ENCODE measurements at regions not wholly inside any gene's neighbourhood (a gene's known extent, or its start where the extent isn't known, plus 50 kb on each side); places are given as distances from the start of the nearest gene placed in this dataset.

GRCh38 chr4:175412746-175413145, 399.3 kb downstream of the GPM6A start:
- no peak overlapping the region for H3K18ac ChIP-seq (ENCODE audit: low read length)
- no peaks in the 10 kb centered on the region for H3K27me3 ChIP-seq (ENCODE audit: insufficient read depth, low read length, poor library complexity)
- H4K5ac ChIP-seq (ENCODE audit: low read length), result no peak overlapping the region
- no peak overlapping the region for H2BK5ac ChIP-seq (ENCODE audit: low read length)
- no peak overlapping the region for H2BK120ac ChIP-seq (ENCODE audit: low read depth, low read length)
- no peak overlapping the region for H3K23ac ChIP-seq (ENCODE audit: low read length)
- H3K27ac ChIP-seq (ENCODE audit: low read depth, low read length), result no peak overlapping the region
- H3K4me2 ChIP-seq (ENCODE audit: low read length), result no peak overlapping the region
- no peak overlapping the region for H3K9ac ChIP-seq (ENCODE audit: low read length)
- no peaks in the 10 kb centered on the region for H3K79me2 ChIP-seq (ENCODE audit: control insufficient read depth, insufficient read depth, low read length)
- no peak overlapping the region for H4K8ac ChIP-seq (ENCODE audit: low read depth, low read length)
- no peaks in the 10 kb centered on the region for H3K4me1 ChIP-seq (ENCODE audit: control insufficient read depth, low read depth, low read length)
- H2AK5ac ChIP-seq (ENCODE audit: low read length), result no peak overlapping the region
- H3K4me3 ChIP-seq (ENCODE audit: low read length), result no peak overlapping the region
- WGBS (ENCODE audit: extremely low coverage, insufficient coverage, low lambda C conversion rate), result no CpG with 5 or more reads among the region's 2 CpGs
- DNase-seq, result no peak
- H3K56ac ChIP-seq (ENCODE audit: low read length), result no peak overlapping the region
- H3K4ac ChIP-seq (ENCODE audit: low read depth, low read length), result no peak overlapping the region
- no peaks in the 10 kb centered on the region for H3K79me1 ChIP-seq (ENCODE audit: low read length)
- no peak overlapping the region for H2BK15ac ChIP-seq (replicated peaks; ENCODE audit: low read depth)
- H3K36me3 ChIP-seq (ENCODE audit: control insufficient read depth, insufficient read depth, low read length), result no peaks in the 10 kb centered on the region

GRCh38 chr4:175413561-175413960, 398.5 kb downstream of the GPM6A start:
- H3K56ac ChIP-seq (ENCODE audit: low read length), result no peak overlapping the region
- H3K36me3 ChIP-seq (ENCODE audit: control insufficient read depth, insufficient read depth, low read length), result no peaks in the 10 kb centered on the region
- H3K79me2 ChIP-seq (ENCODE audit: control insufficient read depth, insufficient read depth, low read length), result no peaks in the 10 kb centered on the region
- no peak overlapping the region for H4K8ac ChIP-seq (ENCODE audit: low read depth, low read length)
- H3K27me3 ChIP-seq (ENCODE audit: insufficient read depth, low read length, poor library complexity), result no peaks in the 10 kb centered on the region
- H3K4me1 ChIP-seq (ENCODE audit: control insufficient read depth, low read depth, low read length), result no peaks in the 10 kb centered on the region
- no peak for DNase-seq
- no peak overlapping the region for H4K5ac ChIP-seq (ENCODE audit: low read length)
- H3K4me3 ChIP-seq (ENCODE audit: low read length), result no peak overlapping the region
- no peak overlapping the region for H3K27ac ChIP-seq (ENCODE audit: low read depth, low read length)
- H3K23ac ChIP-seq (ENCODE audit: low read length), result no peak overlapping the region
- no peak overlapping the region for H3K9ac ChIP-seq (ENCODE audit: low read length)
- no peak overlapping the region for H2BK120ac ChIP-seq (ENCODE audit: low read depth, low read length)
- H2BK15ac ChIP-seq (replicated peaks; ENCODE audit: low read depth), result no peak overlapping the region
- no peak overlapping the region for H3K4me2 ChIP-seq (ENCODE audit: low read length)
- H3K18ac ChIP-seq (ENCODE audit: low read length), result no peak overlapping the region
- H3K4ac ChIP-seq (ENCODE audit: low read depth, low read length), result no peak overlapping the region
- H3K79me1 ChIP-seq (ENCODE audit: low read length), result no peaks in the 10 kb centered on the region
- H2BK5ac ChIP-seq (ENCODE audit: low read length), result no peak overlapping the region
- H2AK5ac ChIP-seq (ENCODE audit: low read length), result no peak overlapping the region
- no CpG with 5 or more reads among the region's 5 CpGs for WGBS (ENCODE audit: extremely low coverage, insufficient coverage, low lambda C conversion rate)

- H2AK5ac ChIP-seq (ENCODE audit: low read length), result no peak overlapping the region
Measured at GRCh38 chr4:175414602-175415001, 397.5 kb downstream of the GPM6A start.

GRCh38 chr4:175418516-175418915, 393.5 kb downstream of the GPM6A start:
- Histone ChIP-seq H3K4me1 (ENCODE audit: control insufficient read depth, low read depth, low read length) (peaks cover 2% of the 10 kb centered on the region), H3K4me3 (ENCODE audit: low read length) (no peak overlapping the region), H4K5ac (ENCODE audit: low read length) (no peak overlapping the region), H2BK15ac (replicated peaks; ENCODE audit: low read depth) (no peak overlapping the region), H3K27ac (ENCODE audit: low read depth, low read length) (no peak overlapping the region), H2AK5ac (ENCODE audit: low read length) (no peak overlapping the region), H3K23ac (ENCODE audit: low read length) (no peak overlapping the region), H2BK120ac (ENCODE audit: low read depth, low read length) (no peak overlapping the region), H3K27me3 (ENCODE audit: insufficient read depth, low read length, poor library complexity) (no peaks in the 10 kb centered on the region), H3K4me2 (ENCODE audit: low read length) (no peak overlapping the region), H4K8ac (ENCODE audit: low read depth, low read length) (no peak overlapping the region), H3K56ac (ENCODE audit: low read length) (no peak overlapping the region), H3K4ac (ENCODE audit: low read depth, low read length) (no peak overlapping the region), H2BK5ac (ENCODE audit: low read length) (no peak overlapping the region), H3K36me3 (ENCODE audit: control insufficient read depth, insufficient read depth, low read length) (no peaks in the 10 kb centered on the region), H3K9ac (ENCODE audit: low read length) (no peak overlapping the region), H3K18ac (ENCODE audit: low read length) (no peak overlapping the region), H3K79me1 (ENCODE audit: low read length) (no peaks in the 10 kb centered on the region), H3K79me2 (ENCODE audit: control insufficient read depth, insufficient read depth, low read length) (no peaks in the 10 kb centered on the region)
- DNase-seq, result no peak
- WGBS (ENCODE audit: extremely low coverage, insufficient coverage, low lambda C conversion rate), result no CpG with 5 or more reads among the region's 3 CpGs

More at GRCh38 chr4:175414602-175415001, 397.5 kb downstream of the GPM6A start:
- peak overlapping the region; percentile 13 for H4K8ac ChIP-seq (ENCODE audit: low read depth, low read length)
- no peak overlapping the region for H3K18ac ChIP-seq (ENCODE audit: low read length)
- H3K4ac ChIP-seq (ENCODE audit: low read depth, low read length), result no peak overlapping the region
- H3K4me1 ChIP-seq (ENCODE audit: control insufficient read depth, low read depth, low read length), result no peaks in the 10 kb centered on the region
- H4K5ac ChIP-seq (ENCODE audit: low read length), result no peak overlapping the region
- no peak overlapping the region for H3K23ac ChIP-seq (ENCODE audit: low read length)
- H3K79me1 ChIP-seq (ENCODE audit: low read length), result no peaks in the 10 kb centered on the region
- H3K27ac ChIP-seq (ENCODE audit: low read depth, low read length), result no peak overlapping the region
- no peak overlapping the region for H3K9ac ChIP-seq (ENCODE audit: low read length)
- no peak for DNase-seq
- no peaks in the 10 kb centered on the region for H3K36me3 ChIP-seq (ENCODE audit: control insufficient read depth, insufficient read depth, low read length)
- no peak overlapping the region for H2BK5ac ChIP-seq (ENCODE audit: low read length)
- no peaks in the 10 kb centered on the region for H3K79me2 ChIP-seq (ENCODE audit: control insufficient read depth, insufficient read depth, low read length)
- H2BK15ac ChIP-seq (replicated peaks; ENCODE audit: low read depth), result no peak overlapping the region
- H3K4me3 ChIP-seq (ENCODE audit: low read length), result no peak overlapping the region
- H2BK120ac ChIP-seq (ENCODE audit: low read depth, low read length), result no peak overlapping the region
- no peak overlapping the region for H3K4me2 ChIP-seq (ENCODE audit: low read length)
- H3K27me3 ChIP-seq (ENCODE audit: insufficient read depth, low read length, poor library complexity), result no peaks in the 10 kb centered on the region
- H3K56ac ChIP-seq (ENCODE audit: low read length), result no peak overlapping the region
- no CpG with 5 or more reads among the region's 2 CpGs for WGBS (ENCODE audit: extremely low coverage, insufficient coverage, low lambda C conversion rate)

- H3K56ac ChIP-seq (ENCODE audit: low read length), result no peak overlapping the region
- WGBS (ENCODE audit: extremely low coverage, insufficient coverage, low lambda C conversion rate), result no CpG with 5 or more reads among the region's 2 CpGs
- H3K23ac ChIP-seq (ENCODE audit: low read length), result no peak overlapping the region
- H2BK15ac ChIP-seq (replicated peaks; ENCODE audit: low read depth), result no peak overlapping the region
- H3K4me2 ChIP-seq (ENCODE audit: low read length), result no peak overlapping the region
- H3K4me1 ChIP-seq (ENCODE audit: control insufficient read depth, low read depth, low read length), result peaks cover 2% of the 10 kb centered on the region
- no peak overlapping the region for H3K4me3 ChIP-seq (ENCODE audit: low read length)
- no peak overlapping the region for H3K27ac ChIP-seq (ENCODE audit: low read depth, low read length)
- H3K9ac ChIP-seq (ENCODE audit: low read length), result no peak overlapping the region
- H2AK5ac ChIP-seq (ENCODE audit: low read length), result no peak overlapping the region
- H3K4ac ChIP-seq (ENCODE audit: low read depth, low read length), result no peak overlapping the region
- no peaks in the 10 kb centered on the region for H3K79me2 ChIP-seq (ENCODE audit: control insufficient read depth, insufficient read depth, low read length)
- H4K5ac ChIP-seq (ENCODE audit: low read length), result no peak overlapping the region
- no peaks in the 10 kb centered on the region for H3K27me3 ChIP-seq (ENCODE audit: insufficient read depth, low read length, poor library complexity)
- no peak overlapping the region for H3K18ac ChIP-seq (ENCODE audit: low read length)
- no peak overlapping the region for H2BK120ac ChIP-seq (ENCODE audit: low read depth, low read length)
- peak; percentile 78 for DNase-seq
- no peak overlapping the region for H2BK5ac ChIP-seq (ENCODE audit: low read length)
- H3K79me1 ChIP-seq (ENCODE audit: low read length), result no peaks in the 10 kb centered on the region
- no peaks in the 10 kb centered on the region for H3K36me3 ChIP-seq (ENCODE audit: control insufficient read depth, insufficient read depth, low read length)
- no peak overlapping the region for H4K8ac ChIP-seq (ENCODE audit: low read depth, low read length)
Measured at GRCh38 chr4:175419236-175419718, 392.8 kb downstream of the GPM6A start.

DNA sequence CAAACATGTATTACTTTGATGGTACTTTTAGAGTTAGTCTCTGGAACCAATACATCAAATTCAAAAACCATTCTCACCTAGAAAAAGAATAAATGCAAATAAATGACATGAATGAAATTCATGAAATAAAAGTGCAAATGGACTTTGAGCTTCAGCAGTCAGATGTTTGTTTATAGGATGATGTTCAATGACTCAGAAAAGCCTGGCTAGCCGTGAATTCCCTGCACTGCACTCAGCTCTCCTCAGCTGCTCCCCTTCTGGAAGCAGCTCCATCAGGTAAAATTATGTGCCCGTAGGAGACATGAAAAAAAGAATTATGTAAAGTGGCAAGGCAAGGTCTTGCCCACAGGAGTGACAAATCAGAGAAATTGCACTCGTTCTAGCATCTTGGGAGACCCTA, 390.6 kb downstream of the GPM6A start:
- DNase-seq, result peak; percentile 13
- Histone ChIP-seq H3K36me3 (ENCODE audit: control insufficient read depth, insufficient read depth, low read length) (no peaks in the 10 kb centered on the region), H3K4ac (ENCODE audit: low read depth, low read length) (no peak overlapping the region), H3K79me1 (ENCODE audit: low read length) (no peaks in the 10 kb centered on the region), H2BK15ac (replicated peaks; ENCODE audit: low read depth) (no peak overlapping the region), H3K4me1 (ENCODE audit: control insufficient read depth, low read depth, low read length) (peaks cover 2% of the 10 kb centered on the region), H3K79me2 (ENCODE audit: control insufficient read depth, insufficient read depth, low read length) (no peaks in the 10 kb centered on the region), H2BK5ac (ENCODE audit: low read length) (no peak overlapping the region), H3K27me3 (ENCODE audit: insufficient read depth, low read length, poor library complexity) (no peaks in the 10 kb centered on the region), H3K23ac (ENCODE audit: low read length) (no peak overlapping the region), H3K9ac (ENCODE audit: low read length) (no peak overlapping the region), H4K8ac (ENCODE audit: low read depth, low read length) (no peak overlapping the region), H3K4me2 (ENCODE audit: low read length) (no peak overlapping the region), H2BK120ac (ENCODE audit: low read depth, low read length) (no peak overlapping the region), H3K18ac (ENCODE audit: low read length) (no peak overlapping the region), H4K5ac (ENCODE audit: low read length) (no peak overlapping the region), H3K56ac (ENCODE audit: low read length) (peak overlapping the region; percentile 3), H3K27ac (ENCODE audit: low read depth, low read length) (no peak overlapping the region), H2AK5ac (ENCODE audit: low read length) (no peak overlapping the region), H3K4me3 (ENCODE audit: low read length) (no peak overlapping the region)
- no CpG with 5 or more reads among the region's 3 CpGs for WGBS (ENCODE audit: extremely low coverage, insufficient coverage, low lambda C conversion rate)

All from mesendoderm (in vitro differentiated cells).